Adipocyte (in vitro differentiated cells): ENCODE measurements at regions not wholly inside any gene's neighbourhood (a gene's known extent, or its start where the extent isn't known, plus 50 kb on each side); places are given as distances from the start of the nearest gene placed in this dataset.

Source experiments
- DNase-seq: peaks from one replicate; pipeline ENCODE4 v3.0.0-alpha.2; 2015; ENCODE audit warnings: low read depth
- H3K27me3 ChIP-seq: replicated peaks from 2 replicates; pipeline ENCODE4 v1.7.0; 2013; ENCODE audit warnings: mild to moderate bottlenecking, low read length, moderate library complexity; ENCODE audit not compliant: control insufficient read depth, insufficient read depth
- H3K36me3 ChIP-seq: 2 replicates; pipeline ENCODE4 v1.7.0; 2013; ENCODE audit warnings: low read length, mild to moderate bottlenecking, moderate library complexity; ENCODE audit not compliant: control insufficient read depth, insufficient read depth, severe bottlenecking
- H3K4me1 ChIP-seq: 2 replicates; pipeline ENCODE4 v1.7.0; 2013; ENCODE audit warnings: mild to moderate bottlenecking, low read length, moderate library complexity; ENCODE audit not compliant: control insufficient read depth, insufficient read depth
- H3K4me3 ChIP-seq: 2 replicates; pipeline ENCODE4 v1.7.0; 2013; ENCODE audit warnings: mild to moderate bottlenecking, low read length, moderate library complexity
- H3K9ac ChIP-seq: 2 replicates; pipeline ENCODE4 v1.7.0; 2013; ENCODE audit warnings: mild to moderate bottlenecking, low read length, moderate library complexity
- H3K9me3 ChIP-seq: 2 replicates; pipeline ENCODE4 v1.7.0; 2013; ENCODE audit warnings: mild to moderate bottlenecking, low read length, moderate library complexity; ENCODE audit not compliant: control insufficient read depth

DNA sequence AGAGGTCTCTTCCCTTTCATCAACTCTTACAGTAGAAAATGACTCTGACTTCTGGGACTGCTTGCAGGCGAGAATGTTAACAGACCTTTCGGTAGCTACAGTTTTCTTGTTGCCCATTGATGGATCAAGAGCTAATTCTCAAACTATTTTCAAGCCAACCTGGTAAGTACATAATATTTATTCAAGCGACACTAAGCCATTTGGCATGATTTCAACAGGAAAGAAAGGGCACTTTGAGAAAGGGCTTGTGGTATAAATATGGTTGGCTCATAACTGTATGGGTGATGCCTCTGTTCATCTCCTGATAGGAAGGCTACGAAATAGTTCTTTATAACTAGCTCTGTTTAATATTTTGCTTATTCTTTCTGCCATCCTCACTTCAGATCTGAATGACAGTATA is 196.2 kb upstream of the CNTN4 start:
- Histone ChIP-seq H3K4me3 (no peak overlapping the region), H3K9me3 (peaks cover 12% of the 10 kb centered on the region), H3K4me1 (no peaks in the 10 kb centered on the region), H3K27me3 (no peaks in the 10 kb centered on the region), H3K36me3 (no peaks in the 10 kb centered on the region), H3K9ac (no peak overlapping the region)
- DNase-seq, result no peak

DNA sequence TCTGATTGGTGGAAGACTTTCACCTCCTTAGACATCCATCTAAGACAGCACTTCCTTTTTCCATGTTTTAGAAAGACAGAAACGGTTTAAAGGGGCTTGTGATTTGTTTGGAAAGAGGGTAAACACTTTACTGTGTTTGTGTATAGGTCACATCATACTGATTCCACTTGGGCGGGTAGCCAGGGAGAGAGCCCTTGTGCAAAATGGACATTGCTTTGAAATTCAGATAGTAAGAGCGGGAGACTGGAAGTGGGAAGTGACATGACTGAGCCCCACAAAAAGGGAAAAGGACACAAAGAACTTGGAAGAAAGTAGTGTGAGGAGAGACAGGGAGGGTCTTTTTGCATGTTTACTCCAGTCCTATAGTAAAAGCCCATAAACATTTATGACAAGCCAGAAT is 195.6 kb upstream of the CNTN4 start:
- no peaks in the 10 kb centered on the region for H3K27me3 ChIP-seq
- no peak for DNase-seq

DNA sequence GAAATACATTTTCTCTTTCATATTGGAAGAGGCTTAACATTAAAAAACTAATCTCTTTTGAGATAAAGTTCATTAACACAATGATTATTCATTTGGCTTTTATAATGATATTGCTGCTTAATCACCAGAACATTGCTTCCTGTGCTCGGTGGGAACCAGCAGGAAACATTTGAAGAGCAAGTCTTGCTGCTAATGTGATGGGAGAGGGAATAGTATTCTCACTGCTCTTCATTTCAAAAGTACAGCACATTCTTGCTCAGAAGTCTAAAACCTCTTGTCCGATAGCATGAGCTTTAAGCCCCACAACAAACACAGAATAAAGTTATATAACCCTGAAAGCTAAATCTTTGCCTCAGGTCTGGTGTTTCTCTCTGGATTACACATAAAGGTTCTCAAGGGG is 190.8 kb upstream of the CNTN4 start:
- Histone ChIP-seq H3K9me3 (peaks cover 7% of the 10 kb centered on the region), H3K4me3 (no peak overlapping the region), H3K9ac (no peak overlapping the region), H3K4me1 (no peaks in the 10 kb centered on the region), H3K27me3 (no peaks in the 10 kb centered on the region), H3K36me3 (no peaks in the 10 kb centered on the region)
- no peak for DNase-seq

More for the DNA sequence above, 195.6 kb upstream of the CNTN4 start:
- Histone ChIP-seq H3K4me3 (no peak overlapping the region), H3K9ac (no peak overlapping the region), H3K36me3 (no peaks in the 10 kb centered on the region), H3K9me3 (peaks cover 12% of the 10 kb centered on the region), H3K4me1 (no peaks in the 10 kb centered on the region)

DNA sequence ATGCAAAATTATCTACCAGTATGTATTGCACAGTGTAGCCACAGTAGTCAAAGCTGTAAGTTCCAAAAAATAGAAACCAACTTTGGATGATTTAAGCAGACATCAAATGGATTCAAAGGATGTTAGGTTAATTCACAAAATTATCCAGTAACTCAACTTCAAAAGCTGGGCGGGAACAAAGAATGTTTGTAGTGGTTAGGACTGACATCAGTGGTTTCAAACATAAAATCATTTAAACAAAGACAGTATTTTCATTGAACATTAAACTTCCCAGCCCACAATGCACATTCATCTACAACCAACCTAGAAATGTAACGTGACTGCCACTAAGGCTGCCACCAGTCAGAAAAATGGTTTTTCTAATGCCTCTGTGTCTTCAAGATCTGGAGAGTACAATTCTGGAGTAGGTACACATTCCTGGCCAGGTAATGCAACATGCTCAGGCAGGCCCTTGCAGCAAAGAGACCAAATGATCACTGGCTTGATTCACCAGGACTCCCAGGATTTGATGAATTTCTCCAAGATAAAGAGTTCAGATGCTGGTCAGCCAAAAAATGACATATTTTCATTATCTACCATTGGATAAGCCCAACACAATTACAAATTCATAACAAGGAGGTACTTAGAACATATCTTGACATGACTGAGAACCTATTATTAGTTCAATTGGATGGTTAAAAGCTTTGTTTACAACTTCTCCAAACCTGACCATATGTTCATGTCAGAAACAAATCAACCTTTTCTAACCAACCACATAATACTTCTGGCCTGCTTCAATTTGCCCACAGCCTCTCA is 189.8 kb upstream of the CNTN4 start:
- H3K9ac ChIP-seq, result no peak overlapping the region
- H3K36me3 ChIP-seq, result no peaks in the 10 kb centered on the region
- no peak for DNase-seq
- H3K4me1 ChIP-seq, result no peaks in the 10 kb centered on the region
- H3K9me3 ChIP-seq, result peaks cover 7% of the 10 kb centered on the region
- no peak overlapping the region for H3K4me3 ChIP-seq
- no peaks in the 10 kb centered on the region for H3K27me3 ChIP-seq

DNA sequence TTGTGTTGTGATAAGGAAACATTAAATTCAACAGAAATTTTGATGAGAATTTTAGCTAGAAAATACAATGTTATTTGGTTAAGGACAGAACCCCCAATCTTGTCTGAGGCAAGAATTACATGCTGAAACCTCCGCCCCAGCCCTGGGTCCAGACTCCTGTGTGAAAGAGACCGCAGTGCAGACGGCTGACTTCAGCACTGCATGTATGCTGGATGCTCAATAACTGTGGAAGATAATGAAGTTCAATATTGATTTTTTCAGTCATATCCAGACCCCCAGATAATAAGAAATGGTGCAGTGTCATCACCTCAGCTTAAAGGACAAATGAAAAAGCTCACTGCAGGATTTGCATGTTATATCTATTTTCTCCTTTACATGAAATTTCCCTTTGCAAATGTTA is 188.3 kb upstream of the CNTN4 start:
- H3K36me3 ChIP-seq, result no peaks in the 10 kb centered on the region
- H3K9me3 ChIP-seq, result peaks cover 6% of the 10 kb centered on the region
- no peak overlapping the region for H3K9ac ChIP-seq
- no peaks in the 10 kb centered on the region for H3K4me1 ChIP-seq
- H3K27me3 ChIP-seq, result no peaks in the 10 kb centered on the region
- DNase-seq, result no peak
- H3K4me3 ChIP-seq, result no peak overlapping the region

DNA sequence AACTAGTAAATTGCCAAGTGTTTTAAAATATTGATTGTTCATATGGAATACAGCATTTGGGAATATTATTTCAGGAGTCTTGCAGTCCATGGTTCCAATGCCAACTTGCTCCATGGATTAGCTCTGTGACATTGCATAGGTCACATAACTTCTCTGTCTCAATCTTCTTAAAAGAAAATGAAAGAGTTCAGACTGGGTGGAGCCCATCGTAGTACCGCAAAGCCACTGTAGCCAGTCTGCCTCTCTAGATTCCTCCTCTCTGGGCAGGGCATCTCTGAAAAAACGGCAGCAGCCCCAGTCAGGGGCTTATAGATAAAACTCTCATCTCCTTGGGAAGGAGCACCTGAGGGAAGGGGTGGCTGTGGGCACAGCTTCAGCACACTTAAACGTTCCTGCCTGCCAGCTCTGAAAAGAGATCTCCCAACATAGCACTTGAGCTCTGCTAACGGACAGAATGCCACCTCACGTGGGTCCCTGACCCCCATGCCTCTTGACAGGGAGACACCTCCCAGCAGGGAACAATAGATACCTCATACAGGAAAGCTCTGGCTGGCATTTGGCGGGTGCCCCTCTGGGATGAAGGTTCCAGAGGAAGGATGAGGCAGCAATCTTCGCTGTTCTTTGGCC is 168.8 kb upstream of the CNTN4 start:
- peaks cover 5% of the 10 kb centered on the region for H3K9me3 ChIP-seq
- H3K4me1 ChIP-seq, result no peaks in the 10 kb centered on the region
- no peaks in the 10 kb centered on the region for H3K36me3 ChIP-seq
- no peak overlapping the region for H3K4me3 ChIP-seq
- H3K9ac ChIP-seq, result no peak overlapping the region
- no peaks in the 10 kb centered on the region for H3K27me3 ChIP-seq
- no peak for DNase-seq

DNA sequence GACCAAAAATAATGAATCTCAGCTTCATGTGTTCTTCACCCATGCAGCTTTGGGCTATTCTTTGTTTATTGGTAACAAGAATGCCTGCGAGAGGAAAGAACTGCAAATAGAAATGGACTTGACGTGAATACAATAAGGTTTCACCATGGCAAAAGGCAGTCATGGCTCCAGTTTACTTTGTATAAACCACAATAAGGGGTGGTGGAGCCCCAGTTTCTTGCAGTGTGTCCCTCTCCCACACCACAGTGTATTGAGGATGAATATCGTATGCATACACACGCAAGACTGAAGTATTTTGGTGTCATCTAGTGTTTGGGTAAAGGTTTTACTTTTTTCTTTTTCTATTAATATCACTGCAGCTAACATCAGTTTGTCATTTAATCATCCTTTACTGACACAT is 159.7 kb upstream of the CNTN4 start:
- Histone ChIP-seq H3K9ac (no peak overlapping the region), H3K36me3 (no peaks in the 10 kb centered on the region), H3K4me3 (no peak overlapping the region), H3K4me1 (no peaks in the 10 kb centered on the region), H3K27me3 (no peaks in the 10 kb centered on the region), H3K9me3 (no peaks in the 10 kb centered on the region)
- no peak for DNase-seq

DNA sequence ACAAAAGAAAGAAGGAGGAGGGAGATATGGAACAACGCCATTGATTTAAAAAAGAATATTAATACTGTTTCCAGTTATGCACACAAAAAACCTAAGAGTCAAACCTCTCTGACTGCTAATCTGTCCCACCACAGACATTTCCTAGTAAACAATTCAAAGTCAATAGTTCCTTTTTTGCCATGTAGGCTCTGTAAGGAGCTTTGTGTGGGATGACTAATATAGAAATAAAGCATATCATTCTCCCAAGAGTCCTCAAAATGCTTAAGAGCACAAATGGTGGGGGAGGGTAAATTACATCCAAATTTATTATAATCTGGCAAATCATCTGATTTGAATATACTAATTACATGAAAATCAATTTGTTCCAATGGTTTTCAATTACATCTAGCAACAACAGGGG is 155.9 kb upstream of the CNTN4 start:
- H3K9ac ChIP-seq, result no peak overlapping the region
- no peak overlapping the region for H3K4me3 ChIP-seq
- no peaks in the 10 kb centered on the region for H3K27me3 ChIP-seq
- H3K4me1 ChIP-seq, result no peaks in the 10 kb centered on the region
- DNase-seq, result no peak
- no peaks in the 10 kb centered on the region for H3K36me3 ChIP-seq
- H3K9me3 ChIP-seq, result no peaks in the 10 kb centered on the region

DNA sequence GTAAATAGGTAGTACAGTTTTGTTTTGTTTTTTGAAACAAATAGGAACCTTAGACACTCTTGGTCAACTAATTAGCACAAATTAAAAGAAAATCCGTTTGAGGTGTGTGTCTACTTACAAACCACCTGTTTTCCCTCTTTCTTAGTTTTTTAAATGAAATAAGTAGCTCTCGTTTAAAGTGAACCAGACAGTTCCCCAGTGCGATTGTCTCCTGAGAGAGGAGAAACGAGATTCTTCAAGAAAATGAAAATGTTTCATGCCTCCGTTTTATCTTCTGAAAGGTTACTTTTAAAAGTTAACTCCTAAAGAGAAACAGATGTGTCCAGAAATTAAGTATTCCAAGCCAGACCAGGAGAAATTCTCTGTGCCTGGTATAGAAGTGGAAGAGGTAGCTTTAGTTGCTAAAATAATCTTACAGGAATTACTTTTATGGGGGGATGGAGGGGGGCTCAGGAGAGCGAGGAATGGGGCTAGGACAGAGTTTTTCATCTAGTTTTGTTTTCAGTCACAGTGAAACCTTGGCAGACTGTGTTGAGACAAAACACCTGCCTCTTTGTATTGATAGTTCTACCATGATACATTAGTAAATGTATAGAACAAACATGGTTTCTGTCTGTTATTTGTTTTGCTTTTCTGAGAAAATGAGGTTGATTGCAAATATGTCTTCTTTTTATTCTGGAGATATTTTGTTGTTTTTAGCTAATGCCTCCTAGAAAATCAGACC is 155.1 kb upstream of the CNTN4 start:
- DNase-seq, result no peak
- H3K27me3 ChIP-seq, result no peaks in the 10 kb centered on the region
- no peaks in the 10 kb centered on the region for H3K4me1 ChIP-seq
- H3K9me3 ChIP-seq, result no peaks in the 10 kb centered on the region
- H3K4me3 ChIP-seq, result no peak overlapping the region
- no peaks in the 10 kb centered on the region for H3K36me3 ChIP-seq
- H3K9ac ChIP-seq, result no peak overlapping the region

DNA sequence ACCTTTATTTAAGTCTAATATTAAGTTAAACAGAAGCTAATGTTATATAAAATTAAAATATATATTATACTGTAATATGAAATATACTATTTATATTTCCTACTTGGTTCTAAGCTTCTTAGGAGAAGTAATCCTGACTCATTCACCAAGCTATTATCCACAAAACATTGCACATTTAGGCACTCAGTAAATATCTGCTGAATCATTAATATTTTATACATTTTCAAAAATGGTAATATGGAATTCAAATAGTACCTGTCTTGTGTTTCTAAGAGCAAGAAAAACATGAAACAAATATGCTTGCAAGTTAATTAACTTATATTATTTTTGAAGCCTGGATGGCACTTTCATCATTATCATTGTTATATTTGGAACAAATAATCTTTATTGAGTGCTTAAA is 153.0 kb upstream of the CNTN4 start:
- Histone ChIP-seq H3K27me3 (no peaks in the 10 kb centered on the region), H3K4me3 (no peak overlapping the region), H3K9ac (no peak overlapping the region), H3K4me1 (no peaks in the 10 kb centered on the region), H3K9me3 (no peaks in the 10 kb centered on the region), H3K36me3 (no peaks in the 10 kb centered on the region)
- no peak for DNase-seq

DNA sequence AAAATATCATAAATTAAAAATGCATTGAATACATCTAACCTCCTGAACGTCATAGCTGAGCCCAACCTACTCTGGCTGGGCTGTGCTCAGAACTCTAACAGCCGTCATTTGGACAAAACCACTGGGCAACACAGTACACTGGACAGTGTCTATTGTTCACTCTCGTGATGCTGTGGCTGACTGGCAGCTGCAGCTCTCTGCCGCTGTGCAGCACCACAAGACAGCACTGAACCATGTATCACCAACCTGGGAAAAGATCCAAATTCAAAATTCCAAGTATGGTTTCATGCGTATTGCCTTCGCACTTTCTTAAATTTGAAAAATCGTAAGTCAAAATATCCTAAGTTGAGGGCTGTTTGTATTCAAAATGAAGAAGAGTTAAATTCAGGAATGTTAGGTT is 145.1 kb upstream of the CNTN4 start:
- Histone ChIP-seq H3K9ac (no peak overlapping the region), H3K4me3 (no peak overlapping the region), H3K9me3 (no peaks in the 10 kb centered on the region), H3K4me1 (no peaks in the 10 kb centered on the region), H3K36me3 (no peaks in the 10 kb centered on the region), H3K27me3 (no peaks in the 10 kb centered on the region)
- DNase-seq, result no peak
